GM21825 (cell line): ENCODE measurements at regions not wholly inside any gene's neighbourhood (a gene's known extent, or its start where the extent isn't known, plus 50 kb on each side); places are given as distances from the start of the nearest gene placed in this dataset.

ENCODE experiments used
- ATAC-seq: cut with Tn5 transposase; IDR thresholded peaks from one replicate; pipeline ENCODE4 v1.9.1; 2021; ENCODE audit warnings: mild to moderate bottlenecking, moderate library complexity; ENCODE audit not compliant: unreplicated experiment

- no peak for ATAC-seq
Observed at GRCh38 chr15:36484038-36484778, 95.2 kb upstream of the CDIN1 start.

DNA sequence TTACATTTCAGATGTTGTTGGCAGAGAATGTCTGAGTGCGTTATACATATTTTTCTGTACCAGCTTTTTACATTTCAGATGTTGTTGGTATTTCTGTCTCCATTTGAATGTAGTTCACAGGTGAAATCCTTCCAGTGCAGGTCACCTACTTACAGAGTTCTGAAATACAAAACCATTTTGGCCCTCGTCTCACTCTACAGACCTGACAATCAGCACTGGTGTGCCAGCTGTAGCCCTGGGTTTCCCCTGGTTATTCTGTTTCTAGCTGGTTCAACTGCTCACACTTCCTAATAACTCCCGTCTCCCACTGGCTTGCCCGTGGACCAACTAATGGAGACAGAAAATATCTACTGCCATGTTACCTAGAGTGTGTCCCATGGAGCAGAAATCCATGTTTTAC lies 87.5 kb upstream of the CDIN1 start:
- ATAC-seq, result no peak

DNA sequence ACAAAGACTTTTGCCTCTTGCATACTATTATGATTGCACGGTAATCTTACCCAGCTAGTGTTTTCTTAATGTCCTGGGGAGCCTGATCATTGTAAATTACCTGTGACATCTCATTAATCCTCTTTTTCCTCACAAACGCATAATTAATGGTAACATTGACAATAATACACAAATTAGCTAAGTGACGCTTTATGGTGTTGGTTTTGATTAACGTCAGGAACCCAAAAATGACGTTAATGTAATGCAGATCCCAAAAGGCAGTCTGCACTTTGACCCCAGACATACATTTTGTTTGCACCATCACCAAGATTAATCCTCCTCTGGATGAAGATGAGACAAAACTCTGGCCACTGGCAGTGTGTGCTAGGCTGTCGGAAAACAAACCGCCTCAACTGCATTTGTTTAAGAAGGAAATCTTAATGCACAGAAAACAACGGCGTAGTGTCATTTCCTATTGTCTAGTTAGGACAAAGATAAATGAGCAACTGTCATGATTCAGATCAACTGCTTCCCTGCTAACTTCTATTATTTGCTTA lies 83.9 kb upstream of the CDIN1 start:
- ATAC-seq, result no peak

GRCh38 chr15:36497901-36498300 lies 81.5 kb upstream of the CDIN1 start:
- no peak for ATAC-seq

DNA sequence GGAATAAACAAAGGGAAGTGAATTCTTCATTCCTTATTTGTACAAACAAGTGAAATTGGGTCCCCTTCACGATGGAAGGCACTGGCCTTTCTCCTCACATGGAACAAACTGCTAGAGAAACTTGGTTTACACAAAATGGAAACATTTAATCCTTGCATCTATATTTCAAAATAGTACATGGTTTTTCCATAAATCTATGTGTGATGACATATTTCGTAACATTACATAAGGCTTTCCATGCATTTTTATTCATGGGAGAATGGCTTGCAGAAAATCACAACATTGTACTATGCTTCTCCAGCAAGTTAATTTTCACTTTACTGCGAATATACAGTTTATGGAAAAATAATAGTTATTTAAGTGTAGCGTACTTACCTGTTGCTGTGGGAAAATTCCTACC lies 81.0 kb upstream of the CDIN1 start:
- no peak for ATAC-seq

- no peak for ATAC-seq
Observed at GRCh38 chr15:36498916-36499315, 80.5 kb upstream of the CDIN1 start.

DNA sequence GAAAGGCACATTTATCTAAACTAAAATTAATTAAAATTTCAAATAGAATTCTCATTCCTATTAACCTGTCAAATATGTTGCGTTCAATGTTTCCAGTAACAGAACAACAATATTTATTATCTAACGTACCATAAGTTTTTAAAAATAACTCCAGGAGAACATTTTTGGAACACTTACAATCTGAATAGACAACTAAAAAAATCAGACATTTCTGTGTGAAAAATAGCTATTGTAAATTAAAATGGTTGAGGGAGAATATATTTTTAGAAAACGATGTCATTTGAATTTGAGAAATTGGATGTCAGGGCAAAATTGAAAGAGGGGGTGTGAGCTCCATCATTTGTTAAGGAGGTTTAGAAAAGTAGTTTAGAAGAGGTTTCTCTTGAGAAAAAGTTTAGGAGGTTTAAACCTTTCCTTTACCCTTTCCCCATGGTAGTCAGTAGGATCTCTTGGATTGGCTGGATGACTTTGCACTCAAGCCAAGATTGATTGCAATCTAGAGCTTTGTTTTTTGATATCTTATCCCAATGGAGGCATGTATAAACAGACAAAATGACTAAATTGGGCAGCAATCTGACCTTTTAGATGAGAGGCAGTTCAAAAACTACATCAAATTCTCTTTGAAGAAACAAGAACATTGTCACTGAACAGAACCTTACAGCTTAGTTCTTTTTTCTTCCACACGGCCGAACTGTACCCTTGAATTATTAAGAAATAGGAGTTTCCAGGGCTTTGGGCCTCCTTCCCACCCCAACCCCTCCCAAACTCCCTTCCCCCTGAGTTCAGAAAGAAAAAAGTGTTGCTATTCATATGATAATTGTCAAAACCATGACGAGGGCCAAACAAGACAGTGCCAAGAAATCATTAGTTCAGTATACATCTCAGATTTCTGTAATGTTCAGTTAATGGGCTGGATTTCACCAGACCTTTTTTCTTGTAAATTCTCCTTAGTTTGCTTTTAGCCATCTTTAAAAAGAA lies 79.7 kb upstream of the CDIN1 start:
- no peak for ATAC-seq

GRCh38 chr15:36501063-36501678 lies 78.3 kb upstream of the CDIN1 start:
- peak; percentile 60 for ATAC-seq

DNA sequence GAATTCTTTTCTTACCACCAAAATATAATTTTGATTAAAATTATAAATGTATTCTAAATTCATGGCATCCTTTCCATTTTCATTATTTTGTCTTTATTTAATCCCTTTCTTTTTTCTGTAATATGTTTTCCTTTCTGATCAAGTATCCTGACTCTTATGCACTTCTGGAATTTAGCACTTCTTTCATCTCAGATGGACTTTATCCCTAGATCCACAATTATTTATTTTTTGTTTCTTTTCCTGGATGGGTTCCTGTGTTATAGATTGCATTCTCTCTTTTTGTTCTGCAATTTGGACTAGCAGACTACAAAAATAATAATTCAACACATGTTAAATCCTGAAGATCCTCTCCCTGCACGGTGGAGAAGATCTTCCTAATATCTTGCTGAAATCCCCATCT lies 76.9 kb upstream of the CDIN1 start:
- no peak for ATAC-seq

DNA sequence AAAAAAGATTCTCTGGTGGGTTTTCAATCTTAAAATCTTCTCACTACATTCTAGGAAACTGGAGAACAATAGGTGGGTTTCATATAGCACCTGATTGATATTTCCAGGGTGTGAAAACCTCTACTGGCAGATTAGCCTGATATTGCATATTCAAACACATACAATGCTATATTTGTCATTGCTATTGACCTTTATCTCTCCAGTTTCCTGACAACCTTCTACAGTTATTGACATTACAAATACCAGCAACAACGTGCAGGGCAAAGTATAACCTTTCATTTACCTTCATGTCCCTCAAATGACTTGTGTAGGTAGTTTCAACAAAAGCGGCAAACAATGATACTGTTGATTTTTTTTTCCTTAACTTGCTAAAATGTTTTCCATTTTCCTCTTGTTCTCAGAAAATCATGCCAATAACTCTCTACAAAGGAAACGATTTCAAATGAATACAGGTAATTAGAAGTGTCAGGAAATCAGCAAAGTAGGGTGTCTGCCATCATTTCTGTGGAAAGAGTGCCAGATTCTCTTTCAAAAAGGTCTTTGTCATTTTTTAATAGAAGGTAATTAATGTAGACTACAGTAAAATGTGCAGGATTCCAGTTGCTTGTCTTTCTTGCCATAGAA lies 72.6 kb upstream of the CDIN1 start:
- no peak for ATAC-seq

DNA sequence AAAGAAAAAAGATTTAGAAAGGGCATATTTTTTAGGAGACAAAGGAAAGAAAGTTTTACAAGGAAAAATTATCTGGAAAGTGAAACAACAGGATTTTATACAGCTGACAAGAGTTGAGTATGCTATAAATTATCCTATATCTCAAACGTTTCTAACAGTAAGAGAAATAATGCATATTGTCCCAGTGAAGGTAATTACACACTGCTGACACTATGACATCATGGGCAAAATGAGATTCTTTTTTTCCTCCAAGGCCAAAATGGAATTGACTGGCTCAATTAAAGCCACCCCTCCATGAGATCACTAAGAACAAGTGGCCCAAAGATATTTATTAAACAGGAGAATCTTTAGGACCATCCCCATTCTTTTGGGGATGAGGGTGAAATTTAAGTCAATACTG lies 72.0 kb upstream of the CDIN1 start:
- no peak for ATAC-seq

DNA sequence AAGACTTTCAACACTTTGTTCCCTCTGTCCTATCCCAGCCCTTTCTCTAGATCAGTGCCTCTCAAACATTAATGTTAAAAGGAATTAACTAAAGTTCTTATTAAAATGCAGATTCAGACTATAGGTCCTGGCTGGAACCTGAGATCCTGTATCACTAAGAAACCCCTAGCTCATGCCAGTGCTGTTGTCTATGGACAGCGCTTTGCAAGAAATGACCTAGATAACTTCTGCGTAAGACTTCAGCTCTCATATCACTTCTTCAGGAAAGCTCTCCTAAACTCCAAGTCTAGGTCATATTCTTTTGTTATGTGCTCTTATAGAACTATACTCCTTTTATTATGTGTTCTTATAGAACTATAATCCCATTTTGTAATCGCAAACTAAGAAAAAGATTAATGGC lies 67.8 kb upstream of the CDIN1 start:
- no peak for ATAC-seq

- ATAC-seq, result no peak
Observed at GRCh38 chr15:36517758-36518157, 61.7 kb upstream of the CDIN1 start.

DNA sequence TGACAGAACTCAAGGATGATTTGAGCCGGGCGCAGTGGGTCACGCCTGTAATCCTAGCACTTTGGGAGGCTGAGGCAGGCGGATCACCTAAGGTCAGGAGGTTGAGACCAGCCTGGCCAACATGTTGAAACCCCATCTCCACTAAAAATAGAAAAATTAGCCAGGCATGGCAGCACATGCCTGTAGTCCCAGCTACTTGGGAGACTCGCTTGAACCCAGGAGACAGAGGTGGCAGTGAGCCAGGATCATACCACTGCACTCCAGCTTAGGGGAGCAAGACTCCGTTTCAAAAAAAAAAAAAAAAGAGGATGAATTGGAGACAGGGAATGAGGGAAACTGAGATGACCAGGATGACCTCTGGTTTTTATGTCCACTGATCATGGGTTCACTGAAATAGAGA lies 60.4 kb upstream of the CDIN1 start:
- no peak for ATAC-seq

DNA sequence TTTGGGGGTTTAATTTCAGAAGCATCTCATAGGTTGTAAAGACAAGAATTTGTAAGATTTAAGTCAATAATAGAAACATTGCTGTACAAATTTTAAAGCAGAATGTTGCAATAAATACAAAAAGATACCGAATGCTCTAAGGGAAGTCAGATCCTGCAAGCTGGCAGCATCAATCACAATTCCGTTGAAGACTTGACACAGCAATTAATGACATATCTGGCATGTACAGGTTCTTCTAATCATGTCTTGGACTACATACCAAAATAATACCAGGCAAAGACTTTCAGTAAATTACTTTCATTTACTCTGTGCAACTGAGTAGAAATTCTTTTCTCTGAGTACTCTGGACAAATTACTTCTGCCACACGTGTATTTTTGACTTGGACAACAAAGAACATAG lies 54.0 kb upstream of the CDIN1 start:
- no peak for ATAC-seq

DNA sequence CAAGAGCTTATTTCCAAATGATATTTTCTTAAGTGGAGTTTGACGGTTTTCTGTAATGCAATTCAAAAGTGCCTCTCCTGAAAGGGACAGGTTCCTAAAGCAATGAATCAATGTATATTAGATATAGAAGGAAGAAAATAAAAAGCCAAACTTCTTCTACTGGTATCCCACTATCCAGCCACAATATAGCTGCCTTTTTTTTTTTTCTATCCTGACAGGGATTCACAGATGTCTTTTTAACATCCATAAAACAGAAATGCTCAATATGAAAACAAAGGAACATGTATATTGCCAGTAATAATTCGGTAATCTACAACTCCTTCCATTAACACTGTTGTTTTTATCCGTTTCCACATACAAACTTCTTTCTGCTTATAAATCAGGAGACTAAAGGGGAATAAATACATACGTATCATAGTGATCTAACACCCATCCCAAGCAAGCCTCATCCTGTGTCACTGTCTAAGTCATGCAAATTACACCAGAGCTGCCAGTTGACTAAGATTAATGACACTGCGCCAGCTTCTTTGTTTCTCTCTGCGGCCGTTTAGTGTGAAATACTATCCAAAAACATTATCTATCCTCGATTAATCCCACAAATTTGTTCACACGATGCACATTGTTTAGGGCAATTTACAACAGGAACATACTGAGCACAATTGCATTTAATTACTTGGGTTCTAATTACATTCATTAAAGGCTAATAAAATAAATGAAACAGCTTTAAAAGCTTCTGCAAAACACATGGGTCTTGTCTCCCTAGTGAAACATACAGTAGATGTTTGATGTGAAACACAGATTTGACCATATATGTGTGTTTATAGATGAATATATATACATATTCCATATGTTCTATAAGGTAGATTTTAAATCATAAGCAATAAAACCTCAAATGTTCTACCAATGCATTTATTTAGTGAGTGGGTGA lies 51.9 kb upstream of the CDIN1 start:
- ATAC-seq, result no peak

DNA sequence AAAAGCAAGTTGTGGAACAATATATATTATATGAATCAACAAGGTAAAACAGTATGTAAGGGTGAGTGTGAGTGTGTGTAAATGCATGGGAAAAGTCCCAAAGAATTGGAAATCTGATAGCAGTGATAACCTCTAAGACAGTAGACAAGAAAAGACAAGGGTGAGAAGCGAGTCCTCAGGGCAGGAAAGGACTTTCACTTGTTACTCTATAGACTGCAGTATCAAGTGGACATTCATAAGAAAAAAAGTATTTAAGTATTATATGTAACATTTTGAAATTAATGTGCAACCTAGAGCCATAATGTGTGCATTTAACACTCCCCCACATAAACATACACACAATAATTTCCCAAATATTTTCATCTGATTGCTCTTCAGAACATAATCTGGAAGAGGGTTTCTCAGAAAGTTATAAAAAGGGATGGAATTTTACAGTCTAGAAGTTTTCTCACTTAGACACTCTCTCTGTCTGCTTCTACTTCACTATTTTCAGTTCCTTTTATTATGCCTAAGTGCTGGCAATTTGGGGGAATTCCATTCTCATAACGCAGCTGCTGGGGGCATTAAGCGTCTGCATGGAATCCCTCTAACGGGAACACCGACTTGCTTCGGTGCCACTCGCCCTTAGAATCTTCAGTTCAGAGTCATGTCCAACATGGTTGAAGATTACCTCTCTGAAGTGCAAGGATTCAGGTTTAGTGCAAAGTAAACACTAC lies 50.0 kb upstream of the CDIN1 start:
- ATAC-seq, result peak; percentile 52
